NCI-H1105 (cell line): ENCODE measurements at regions not wholly inside any gene's neighbourhood (a gene's known extent, or its start where the extent isn't known, plus 50 kb on each side); places are given as distances from the start of the nearest gene placed in this dataset.
"Not testable (repeated sequence)": the region's sequence is repeated elsewhere in the genome, so short reads cannot be mapped to it uniquely, and the experiment has no call there.

Source experiments
- DNase-seq: peaks from one replicate; lab custom pipeline; 2025; lab: John Stamatoyannopoulos, UW

- DNase-seq, result not testable (repeated sequence)
These were observed 59.7 kb upstream of the FRG2C start for GRCh38 chr3:75604286-75604934.

GRCh38 chr3:75607996-75608395 is 56.1 kb upstream of the FRG2C start:
- DNase-seq, result not testable (repeated sequence)

GRCh38 chr3:75609598-75609997 is 54.5 kb upstream of the FRG2C start:
- not testable (repeated sequence) for DNase-seq

DNA sequence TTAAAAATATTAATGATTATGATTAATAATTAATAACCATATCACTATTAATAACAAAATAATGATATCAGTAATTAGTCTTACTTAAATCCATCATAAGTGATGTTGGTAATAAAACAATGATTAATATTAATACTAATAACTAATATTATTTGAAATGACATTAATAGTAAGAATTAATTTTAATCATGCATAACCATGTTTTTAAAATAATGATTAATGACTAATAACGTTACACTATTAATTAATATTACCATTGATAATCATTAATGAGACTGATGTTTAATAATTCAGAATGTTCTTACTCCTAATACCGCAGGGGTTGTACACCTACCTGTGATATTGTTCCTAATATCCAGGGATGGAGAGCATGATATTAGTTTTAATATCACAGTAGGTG is 53.4 kb upstream of the FRG2C start:
- DNase-seq, result no peak

- DNase-seq, result not testable (repeated sequence)
These were observed 52.2 kb upstream of the FRG2C start for GRCh38 chr3:75611724-75612460.
